SK-N-SH (cell line): ENCODE measurements at regions not wholly inside any gene's neighbourhood (a gene's known extent, or its start where the extent isn't known, plus 50 kb on each side); places are given as distances from the start of the nearest gene placed in this dataset.

Source experiments
- RXRA ChIP-seq: IDR thresholded peaks from 2 replicates; pipeline ENCODE4 v1.4.0; 2012; ENCODE audit warnings: low read depth, mild to moderate bottlenecking, borderline replicate concordance
- YY1 ChIP-seq: IDR thresholded peaks from 2 replicates; pipeline ENCODE4 v1.4.0; 2012; ENCODE audit warnings: low read depth, mild to moderate bottlenecking
- TF ChIP-seq, protein P1 (sequence below): fragments of 200-600 bp; sonication (generic); IDR thresholded peaks from 2 replicates; pipeline ENCODE4 v1.6.1; 2017; ENCODE audit warnings: antibody characterized with exemption, mild to moderate bottlenecking, moderate library complexity

DNA sequence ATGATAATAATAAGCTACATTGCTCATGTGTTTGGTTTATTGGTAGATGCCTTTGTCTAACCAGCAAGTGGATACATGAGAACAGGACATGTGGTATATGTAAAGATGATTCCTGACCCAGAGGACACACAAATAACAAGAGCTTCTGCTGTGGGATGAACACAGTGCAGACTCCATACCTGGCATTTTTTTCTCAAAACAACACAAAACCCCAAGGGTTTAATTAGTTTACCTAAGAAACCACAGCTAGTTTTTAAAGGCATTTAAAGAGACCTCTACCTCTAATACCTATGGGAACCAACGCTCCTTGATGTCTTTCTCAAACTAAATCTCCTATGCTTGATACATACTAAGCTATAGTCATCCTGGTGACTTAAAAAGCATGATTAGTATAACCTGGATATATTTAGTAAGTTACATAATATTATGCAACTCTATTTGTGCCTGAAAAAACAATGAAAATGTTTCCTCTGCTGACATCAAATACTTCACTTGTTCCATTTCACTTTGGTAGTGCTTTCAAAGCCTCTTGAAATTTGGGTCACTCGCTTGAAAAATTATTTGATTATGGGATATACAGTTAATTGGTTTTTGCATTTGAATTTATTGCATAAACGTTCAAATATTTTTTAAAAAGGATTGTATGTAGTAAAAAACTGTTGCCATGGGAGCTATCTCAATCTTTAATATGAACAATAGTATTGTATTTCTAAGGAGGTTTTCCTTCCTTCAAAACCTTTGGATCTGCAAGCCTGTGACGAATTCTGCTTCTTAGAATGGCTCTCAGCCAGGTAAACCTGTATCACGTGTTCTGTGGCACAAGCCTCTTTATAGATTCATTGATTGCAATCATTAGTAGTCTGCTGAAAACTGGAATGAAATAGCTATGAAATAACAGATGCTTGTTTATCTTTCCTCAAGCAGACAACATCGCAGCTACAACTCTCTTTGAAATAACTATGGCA is 233.0 kb upstream of the KCNMB2 start:
- no peak for TF ChIP-seq RXRA
- TF ChIP-seq, protein P1, sequence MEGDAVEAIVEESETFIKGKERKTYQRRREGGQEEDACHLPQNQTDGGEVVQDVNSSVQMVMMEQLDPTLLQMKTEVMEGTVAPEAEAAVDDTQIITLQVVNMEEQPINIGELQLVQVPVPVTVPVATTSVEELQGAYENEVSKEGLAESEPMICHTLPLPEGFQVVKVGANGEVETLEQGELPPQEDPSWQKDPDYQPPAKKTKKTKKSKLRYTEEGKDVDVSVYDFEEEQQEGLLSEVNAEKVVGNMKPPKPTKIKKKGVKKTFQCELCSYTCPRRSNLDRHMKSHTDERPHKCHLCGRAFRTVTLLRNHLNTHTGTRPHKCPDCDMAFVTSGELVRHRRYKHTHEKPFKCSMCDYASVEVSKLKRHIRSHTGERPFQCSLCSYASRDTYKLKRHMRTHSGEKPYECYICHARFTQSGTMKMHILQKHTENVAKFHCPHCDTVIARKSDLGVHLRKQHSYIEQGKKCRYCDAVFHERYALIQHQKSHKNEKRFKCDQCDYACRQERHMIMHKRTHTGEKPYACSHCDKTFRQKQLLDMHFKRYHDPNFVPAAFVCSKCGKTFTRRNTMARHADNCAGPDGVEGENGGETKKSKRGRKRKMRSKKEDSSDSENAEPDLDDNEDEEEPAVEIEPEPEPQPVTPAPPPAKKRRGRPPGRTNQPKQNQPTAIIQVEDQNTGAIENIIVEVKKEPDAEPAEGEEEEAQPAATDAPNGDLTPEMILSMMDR: no peak
- no peak for TF ChIP-seq YY1
